Hippocampal formation (tissue), 2 donors: ENCODE measurements at regions not wholly inside any gene's neighbourhood (a gene's known extent, or its start where the extent isn't known, plus 50 kb on each side); places are given as distances from the start of the nearest gene placed in this dataset.
"Not testable (repeated sequence)": the region's sequence is repeated elsewhere in the genome, so short reads cannot be mapped to it uniquely, and the experiment has no call there.

Experiments used
- DNase-seq, 2 donors: peaks; one replicate each; lab custom pipeline; 2025; lab: John Stamatoyannopoulos, UW

DNA sequence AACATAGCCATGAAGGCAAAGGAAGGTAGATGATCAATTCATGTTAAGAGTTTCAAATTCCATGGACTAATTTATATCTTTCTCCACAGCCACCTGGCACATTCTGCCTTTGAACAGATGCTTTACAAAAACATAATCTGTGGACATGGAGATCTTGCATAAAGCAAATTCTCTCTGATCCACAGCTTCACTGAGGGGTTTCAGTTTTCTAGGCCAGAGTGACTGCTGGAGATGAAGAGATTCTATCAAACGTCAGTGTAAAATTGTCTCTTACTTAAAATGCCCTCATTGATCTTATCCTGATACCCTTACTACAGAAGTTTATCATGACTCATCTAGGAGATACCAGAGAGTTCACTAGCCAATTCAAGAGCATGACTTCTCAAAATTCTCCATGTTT, 291.6 kb downstream of the DAD1 start:
- no peak for DNase-seq

DNA sequence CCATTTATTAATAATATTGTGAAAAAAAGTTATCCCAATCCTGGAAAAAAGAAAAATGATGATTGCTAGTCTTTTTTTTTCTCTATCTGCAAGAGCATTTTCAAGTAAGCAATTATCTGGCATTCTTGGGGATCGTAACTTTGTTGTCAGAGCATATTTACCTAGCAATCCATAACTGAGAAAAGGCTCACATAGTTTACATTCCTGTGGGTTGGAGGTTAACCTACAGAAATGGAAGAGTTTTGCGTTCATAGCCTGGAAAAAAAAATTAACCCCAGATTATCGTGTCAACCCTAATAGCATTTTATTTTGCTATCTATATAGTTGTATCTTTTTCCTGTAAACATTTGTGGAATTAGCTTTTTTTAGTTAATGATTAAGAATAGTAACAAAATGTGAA, 292.3 kb downstream of the DAD1 start:
- no peak for DNase-seq

DNA sequence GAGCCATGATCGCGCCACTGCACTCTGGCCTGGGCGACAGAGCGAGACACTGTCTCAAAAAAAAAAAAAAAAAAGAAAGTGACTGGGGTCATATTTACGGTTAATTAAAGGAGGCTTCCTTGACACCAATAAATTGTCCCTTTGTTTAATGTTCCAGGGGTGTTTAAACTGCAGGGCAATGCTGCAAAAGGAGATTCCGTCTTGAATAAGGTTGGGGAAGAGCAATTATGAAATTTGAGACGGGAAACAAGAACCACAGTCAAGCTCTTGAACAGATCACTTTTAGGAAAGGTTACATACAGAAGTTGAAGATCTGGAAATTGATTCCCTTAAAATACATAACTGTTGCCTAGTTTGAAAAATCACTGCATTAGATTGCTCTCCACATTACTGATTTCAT, 292.9 kb downstream of the DAD1 start:
- no peak for DNase-seq

DNA sequence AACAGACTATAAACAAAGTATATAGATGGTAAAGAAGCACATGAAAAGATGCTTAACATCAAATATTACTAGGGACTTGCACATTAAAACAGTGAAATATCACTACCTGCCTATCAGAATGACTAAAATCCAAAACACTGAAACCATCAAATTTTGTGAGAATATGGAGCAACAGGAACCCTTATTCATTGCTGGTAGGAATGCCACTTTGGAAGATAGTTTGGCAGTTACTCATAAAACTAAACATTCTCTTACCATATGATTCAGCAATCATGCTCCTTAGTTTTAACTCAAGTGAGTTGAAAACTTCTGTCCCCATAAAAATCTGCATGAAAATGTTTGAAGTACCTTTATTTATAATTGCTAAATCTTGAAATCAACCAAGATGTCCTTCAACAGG, 297.6 kb downstream of the DAD1 start:
- no peak for DNase-seq

DNA sequence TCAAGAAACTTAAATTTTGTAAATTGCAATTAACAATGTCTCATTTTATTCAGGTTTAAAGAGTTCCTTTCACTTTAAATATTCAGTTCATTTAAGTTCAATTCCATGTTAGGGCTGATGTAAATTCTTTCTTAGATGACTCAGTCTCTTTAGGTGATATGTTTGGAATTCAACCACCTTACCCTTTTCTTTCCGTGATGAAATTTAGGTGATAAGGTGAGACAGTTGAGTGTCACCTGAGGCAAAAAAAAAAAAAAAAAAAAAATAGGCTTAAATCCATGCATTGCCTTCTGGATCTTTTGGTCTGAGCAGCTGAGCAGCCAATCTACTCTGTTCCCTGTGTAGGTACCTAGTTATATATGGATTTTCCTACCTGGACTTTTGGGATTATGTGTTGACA, 299.5 kb downstream of the DAD1 start:
- no peak for DNase-seq

DNA sequence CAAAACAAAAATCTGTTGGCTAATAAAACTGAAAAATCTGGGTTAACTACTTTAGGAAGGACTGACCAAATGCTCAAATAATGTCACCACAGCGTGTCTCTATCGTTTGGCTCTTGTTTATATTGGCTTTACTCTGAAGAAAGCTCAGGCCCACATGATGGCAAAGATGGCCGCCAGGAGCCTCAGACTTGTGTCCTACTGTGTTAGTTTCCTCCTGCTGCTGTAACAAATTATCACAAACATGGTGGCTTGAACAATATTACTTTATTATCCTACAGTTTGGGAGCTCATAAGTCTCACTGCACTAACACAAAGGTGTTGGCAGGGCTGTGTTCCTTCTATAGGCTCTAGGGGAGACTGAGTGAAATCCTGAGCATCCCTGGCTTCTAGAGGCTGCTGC, 303.0 kb downstream of the DAD1 start:
- DNase-seq = no peak

DNA sequence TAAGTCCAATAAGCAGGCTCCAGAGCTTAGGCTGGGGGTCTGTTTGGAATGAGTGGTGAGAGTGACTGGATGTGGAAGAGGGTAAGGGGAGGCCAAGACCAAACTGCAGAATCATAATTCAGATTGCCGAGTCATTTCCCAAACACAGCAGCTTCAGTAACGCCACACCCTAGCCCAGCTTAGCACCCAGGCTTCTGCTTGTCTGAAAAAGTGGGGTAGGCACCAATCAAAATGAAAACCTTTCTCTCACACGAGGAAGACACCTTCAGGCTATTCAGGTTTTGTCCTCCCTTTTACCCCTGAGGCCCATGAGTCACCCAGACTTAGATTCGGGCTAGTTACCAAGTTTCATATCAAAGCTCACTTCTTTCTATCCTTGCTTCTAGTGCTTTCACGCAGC, 306.1 kb downstream of the DAD1 start:
- DNase-seq = no peak

DNA sequence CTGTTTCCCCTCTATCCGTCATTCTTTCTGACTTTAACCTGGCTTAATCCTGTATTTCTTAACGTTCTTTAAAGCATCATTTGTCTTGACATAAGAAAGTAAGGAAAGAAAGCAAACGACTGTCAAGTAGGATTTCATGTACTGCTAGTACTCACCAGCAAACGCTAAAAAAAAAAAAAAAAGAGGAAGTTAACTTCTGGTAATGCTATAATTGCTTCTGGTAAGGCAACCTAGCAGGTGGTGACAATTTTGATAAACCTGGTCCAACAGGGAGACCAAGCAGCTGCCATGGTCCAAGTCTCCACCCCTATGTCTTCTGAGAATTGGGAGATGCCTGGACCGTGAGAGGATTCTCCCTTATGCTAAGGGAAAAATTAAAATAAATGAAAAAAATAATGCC, 306.6 kb downstream of the DAD1 start:
- DNase-seq = no peak

DNA sequence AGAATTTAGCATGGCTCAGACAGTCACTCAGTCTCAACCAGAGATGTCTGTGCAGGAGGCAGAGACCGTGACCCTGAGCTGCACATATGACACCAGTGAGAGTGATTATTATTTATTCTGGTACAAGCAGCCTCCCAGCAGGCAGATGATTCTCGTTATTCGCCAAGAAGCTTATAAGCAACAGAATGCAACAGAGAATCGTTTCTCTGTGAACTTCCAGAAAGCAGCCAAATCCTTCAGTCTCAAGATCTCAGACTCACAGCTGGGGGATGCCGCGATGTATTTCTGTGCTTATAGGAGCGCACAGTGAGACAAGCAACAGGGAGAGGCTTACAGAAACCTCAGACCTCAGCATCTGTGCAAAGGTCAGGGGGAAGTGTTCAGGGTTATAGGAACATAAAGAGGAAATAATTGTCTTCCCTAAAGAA, 307.6 kb downstream of the DAD1 start:
- DNase-seq = not testable (repeated sequence)

DNA sequence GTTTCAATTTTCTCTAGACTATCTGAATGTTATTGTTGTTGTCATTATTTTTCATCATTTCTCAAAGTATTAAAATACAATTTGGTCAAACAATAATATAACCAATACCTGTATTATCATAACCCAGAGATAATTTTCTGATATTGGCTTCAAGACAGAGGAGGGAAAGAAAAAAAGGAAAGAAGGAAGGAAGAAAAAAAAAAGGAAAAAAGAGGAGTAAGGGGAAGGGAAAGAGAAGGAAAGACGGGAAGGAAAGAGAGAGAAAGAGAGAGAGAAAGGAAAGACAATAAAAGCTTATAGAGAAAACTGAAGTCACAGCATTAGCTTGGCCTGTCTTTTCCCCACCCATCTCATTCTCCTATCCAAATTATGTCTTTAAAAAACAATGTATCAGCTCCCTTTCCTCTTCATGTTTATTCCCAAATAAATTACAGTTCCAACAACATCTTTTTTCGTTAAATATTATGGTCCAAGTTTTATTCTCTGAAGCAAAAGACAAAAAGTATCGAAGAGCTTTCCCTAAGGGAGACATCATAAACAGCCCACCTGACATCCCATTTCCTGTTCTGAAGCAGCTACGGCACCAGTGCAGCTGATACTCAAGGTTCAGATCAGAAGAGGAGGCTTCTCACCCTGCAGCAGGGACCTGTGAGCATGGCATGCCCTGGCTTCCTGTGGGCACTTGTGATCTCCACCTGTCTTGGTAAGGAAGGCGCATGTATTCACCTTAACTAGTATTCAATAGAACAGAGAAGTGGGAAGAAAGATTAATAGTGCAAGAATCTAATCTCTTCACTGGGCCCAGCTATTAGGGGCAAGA, 308.3 kb downstream of the DAD1 start:
- DNase-seq = no peak

DNA sequence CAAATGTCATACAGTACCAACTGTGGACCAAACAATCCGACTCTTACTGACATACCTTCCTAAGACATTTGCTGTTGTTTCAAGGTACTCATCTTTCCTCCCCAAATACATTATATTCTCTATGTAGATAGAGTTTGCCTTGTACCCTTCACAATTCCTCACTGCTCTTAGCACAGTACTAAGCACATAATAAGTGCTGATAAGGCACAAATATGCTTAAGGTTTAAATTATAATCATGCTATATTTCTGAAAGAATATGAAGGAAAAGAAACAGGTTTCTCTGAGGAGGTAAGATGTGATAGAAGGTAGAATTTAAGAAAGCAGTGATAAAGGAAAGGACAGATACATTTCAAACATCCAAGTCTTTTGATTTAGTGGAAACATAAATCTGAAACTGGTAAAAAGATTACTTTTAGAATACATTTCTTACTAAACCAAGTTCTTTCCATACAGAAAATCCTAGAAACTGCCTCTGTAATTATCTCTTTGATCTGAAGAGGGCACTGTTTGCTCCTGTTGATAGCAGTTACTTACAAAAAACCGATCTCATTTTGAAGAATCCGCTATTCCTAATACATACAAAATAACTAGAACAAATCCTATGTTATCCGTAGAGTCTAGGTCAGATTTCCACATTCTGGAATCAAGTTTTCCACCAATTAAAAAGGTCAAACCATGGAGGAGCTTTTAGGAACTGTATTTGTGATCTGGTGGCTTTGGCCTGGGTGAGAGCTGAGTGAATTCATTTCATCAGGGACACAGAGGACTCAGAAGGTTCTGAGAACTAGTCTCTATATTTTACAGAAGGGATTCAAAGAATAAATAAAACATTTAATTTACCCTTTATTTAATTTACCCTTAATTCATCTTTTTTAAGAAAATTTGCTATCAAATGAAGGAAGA, 311.9 kb downstream of the DAD1 start:
- DNase-seq = no peak

DNA sequence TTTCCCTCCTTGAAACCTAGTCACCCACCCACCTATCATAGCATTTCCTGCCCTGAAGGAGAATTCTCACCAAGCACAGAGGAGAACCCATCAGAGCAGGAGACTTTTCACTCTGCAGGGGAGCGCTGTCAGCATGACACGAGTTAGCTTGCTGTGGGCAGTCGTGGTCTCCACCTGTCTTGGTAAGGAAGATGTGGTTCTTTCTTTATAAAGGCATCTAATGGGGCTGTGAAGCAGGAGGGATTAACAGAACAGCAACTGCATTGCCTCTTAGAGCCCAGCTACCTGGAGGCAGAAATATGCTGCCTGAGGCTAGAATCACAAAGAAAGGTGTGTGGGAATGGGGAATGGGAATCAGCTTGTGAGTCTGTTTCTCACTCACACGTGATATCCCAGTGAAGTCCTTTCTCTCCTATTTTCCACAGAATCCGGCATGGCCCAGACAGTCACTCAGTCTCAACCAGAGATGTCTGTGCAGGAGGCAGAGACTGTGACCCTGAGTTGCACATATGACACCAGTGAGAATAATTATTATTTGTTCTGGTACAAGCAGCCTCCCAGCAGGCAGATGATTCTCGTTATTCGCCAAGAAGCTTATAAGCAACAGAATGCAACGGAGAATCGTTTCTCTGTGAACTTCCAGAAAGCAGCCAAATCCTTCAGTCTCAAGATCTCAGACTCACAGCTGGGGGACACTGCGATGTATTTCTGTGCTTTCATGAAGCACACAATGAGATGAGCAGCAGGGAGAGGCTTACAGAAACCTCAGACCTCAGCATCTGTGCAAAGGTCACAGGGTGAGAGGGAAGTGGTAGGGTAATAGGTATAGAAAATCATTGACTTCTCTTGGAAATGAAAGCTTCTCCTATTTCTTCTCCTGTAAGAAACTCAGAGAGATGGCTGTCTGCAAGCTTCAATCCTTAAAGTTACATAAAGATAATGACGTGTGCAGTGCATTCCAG, 316.9 kb downstream of the DAD1 start:
- no peak for DNase-seq

DNA sequence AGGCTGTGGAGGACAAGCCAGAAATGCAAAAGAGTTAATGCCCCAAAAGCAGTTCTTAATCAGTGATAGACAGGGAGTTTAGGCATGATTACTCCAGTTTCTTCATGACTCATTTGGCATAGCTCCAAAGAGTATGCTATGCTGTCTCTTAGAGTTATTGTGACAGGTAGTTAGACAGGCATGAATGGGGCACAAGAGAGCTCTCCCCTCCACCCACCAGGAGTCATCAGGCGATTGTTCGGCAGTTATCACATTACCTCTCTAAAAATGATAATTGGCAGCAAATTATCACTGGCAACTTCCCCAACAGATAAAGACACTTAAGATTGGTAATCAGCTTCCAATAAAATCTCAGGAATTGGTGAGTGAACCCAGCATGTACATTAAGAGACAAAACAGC, 320.1 kb downstream of the DAD1 start:
- DNase-seq = no peak

DNA sequence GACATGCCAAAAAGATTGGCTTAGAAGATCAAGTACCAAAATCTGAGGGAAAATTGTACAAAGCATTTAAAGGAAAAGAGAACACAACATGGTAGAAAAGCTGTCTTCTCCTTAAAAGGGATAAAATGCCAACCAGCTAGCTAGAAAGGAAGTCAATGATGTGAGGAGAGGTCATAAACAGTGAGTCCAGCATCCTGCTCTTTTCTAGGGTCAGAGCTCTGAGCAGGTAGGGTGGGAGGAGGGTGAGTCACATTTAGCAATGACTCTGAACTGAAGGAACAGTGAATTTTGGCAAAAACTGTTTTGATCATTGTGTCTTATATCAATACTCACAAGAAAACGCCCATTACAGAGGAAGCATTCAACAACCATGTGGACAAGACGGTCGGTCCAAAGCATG, 322.3 kb downstream of the DAD1 start:
- no peak for DNase-seq

DNA sequence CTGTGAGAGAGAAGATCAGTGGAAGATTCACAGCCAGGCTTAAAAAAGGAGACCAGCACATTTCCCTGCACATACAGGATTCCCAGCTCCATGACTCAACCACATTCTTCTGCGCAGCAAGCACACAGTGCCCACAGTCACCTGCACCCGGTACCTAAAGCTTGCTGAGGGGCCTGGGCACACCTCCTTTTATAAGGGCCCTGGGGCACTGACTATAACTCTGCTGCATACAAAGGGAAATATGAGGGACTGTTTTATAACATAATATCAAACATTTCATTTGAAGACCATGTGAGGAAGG, 322.9 kb downstream of the DAD1 start:
- DNase-seq = no peak

DNA sequence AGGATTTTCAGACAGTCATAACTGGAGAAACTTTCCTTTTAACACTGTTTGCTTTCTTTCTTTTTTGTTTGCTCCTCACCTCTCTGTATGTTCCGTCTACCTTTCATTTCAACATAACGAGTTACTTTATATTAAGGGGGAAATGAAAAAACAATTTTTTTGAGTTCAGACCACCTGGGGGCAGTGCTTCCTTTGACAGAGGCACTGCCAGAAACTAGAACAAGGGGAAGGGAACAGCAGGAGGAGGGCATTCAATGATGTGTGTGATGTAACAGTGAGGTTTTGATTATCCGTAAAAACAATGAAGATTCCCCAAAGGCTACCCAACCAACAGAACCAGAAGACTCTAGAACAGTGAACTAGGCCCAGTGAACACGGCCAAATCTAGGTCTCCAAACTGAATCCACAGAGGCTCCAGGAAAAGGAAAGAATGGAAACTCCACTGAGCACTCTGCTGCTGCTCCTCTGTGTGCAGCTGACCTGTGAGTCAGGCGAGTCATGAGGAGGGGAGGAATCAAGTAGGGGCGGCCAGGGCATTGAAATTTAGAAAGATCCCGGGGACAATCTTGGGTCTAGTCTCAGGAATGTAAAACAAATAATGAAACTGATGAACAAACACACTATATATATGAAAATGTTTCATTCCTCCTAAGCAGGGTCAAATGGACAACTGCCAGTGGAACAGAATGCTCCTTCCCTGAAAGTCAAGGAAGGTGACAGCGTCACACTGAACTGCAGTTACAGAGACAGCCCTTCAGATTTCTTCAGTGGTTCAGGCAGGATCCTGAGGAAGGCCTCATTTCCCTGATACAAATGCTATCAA, 323.5 kb downstream of the DAD1 start:
- DNase-seq = no peak

DNA sequence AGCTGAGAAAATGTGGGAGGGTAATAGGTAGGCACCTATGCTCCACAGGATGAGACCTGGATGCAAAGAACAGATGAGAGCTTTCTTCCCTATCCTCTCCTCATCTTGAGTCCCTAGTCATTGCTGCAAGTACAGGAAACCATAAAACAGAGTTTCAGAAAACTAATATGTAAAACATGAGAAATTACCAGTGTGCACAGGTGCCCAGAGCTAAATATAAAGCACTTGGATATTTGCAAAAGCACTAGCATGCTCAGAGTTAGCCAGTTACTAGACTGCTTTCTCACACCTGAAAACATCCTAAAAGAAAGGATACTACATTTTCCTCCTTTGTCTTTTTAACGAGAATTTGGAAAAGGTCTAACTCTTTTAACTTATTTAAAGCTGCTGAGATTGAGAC, 324.3 kb downstream of the DAD1 start:
- no peak for DNase-seq

DNA sequence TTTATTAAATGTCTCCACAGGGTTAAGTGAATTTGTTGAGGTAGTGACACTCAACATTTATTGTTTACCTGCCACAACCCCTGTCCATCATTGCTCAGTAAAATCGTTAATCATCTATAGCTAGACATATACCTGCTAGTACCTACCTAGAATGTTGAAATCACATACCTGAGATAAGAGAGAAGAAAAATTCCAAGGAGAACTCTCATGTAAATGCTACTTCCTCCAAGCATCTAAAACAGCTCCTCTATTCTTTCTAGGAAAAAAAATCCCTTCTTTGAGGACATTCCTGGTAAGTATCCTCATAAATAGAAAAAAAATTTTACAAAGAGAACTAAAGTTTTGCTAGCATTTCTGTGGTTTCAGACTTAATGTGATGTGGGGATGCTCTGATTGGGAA, 325.1 kb downstream of the DAD1 start:
- DNase-seq = no peak

DNA sequence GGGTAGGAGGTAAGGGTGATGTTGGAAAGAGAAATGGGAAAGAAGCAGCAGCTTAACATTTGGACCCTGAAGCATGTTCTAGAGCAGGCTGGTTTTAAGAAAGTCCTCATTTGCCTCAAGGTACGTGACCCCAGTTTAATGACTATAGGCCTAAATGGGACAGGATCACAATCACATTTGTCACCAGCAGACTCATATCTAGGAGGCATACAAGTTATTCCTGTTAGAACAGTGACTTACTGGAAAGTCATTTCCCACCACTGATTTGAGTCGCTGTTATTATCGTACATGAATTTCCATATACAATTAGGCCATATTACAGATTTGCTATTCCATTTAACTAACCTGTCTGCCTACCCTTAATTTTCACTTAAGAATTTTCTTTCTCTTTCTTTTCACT, 326.1 kb downstream of the DAD1 start:
- no peak for DNase-seq

DNA sequence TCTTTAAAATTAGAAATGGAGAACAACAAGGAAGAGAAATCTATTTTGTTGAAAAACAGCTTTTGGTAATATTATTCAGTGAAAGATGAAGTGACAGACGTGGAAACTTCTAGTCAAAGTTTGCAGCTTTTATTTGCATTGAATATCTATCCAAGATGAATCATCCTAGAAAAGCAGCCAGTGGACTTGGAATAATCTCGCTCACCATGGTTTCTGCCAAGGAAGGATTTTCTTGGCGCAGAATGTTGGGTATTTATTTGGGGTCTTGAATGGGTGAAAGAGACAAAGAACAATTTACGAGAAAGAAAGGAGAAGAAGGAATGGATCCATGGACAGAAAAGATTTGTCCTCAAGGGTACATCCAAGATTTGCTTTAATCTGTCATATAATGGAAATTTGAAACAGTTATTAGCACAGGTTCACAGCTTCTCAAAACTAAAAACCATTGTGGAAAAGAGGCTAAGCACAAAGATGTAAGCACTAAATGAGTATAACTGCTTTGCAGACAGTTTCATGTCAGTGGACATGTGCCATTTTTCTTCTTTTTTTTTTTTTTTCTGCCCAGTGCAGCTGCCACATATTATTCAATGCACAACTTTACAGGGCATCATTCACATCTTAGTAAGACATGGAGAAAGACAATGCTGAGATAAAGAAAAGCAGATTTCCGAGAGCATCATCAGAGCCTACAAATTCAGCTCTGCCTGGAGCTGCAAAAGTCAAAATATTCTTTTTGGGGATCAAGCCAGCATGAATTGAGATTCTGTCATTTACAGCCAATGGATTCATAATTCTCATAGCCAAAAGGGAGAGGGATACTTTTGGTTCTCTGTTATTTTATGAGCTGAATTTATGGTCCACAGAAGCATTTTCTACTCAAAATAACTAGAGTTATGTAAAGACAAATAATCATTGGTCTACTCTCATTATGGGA, 333.7 kb downstream of the DAD1 start:
- DNase-seq = no peak
